Activated T-cell treated with anti-CD3 and anti-CD28 coated beads, Interleukin-2, amount 50 U/mL, for 4 hours (primary cell): ENCODE measurements at regions not wholly inside any gene's neighbourhood (a gene's known extent, or its start where the extent isn't known, plus 50 kb on each side); places are given as distances from the start of the nearest gene placed in this dataset.

Experiments used
- ATAC-seq, 2 donors: fragments of 200-7000 bp; cut with Tn5 transposase; one replicate each; pipeline ENCODE4 v1.10.0; 2021
- DNase-seq: peaks from one replicate; pipeline ENCODE4 v3.0.0-alpha.2; 2020
- H3K27me3 Mint-ChIP-seq: one replicate; pipeline ENCODE4 v1.8.0; 2021; ENCODE audit warnings: low read depth, mixed read lengths
- H3K36me3 Mint-ChIP-seq: one replicate; pipeline ENCODE4 v1.8.0; 2022; ENCODE audit warnings: mixed read lengths; ENCODE audit not compliant: insufficient read depth
- H3K4me1 Mint-ChIP-seq: one replicate; pipeline ENCODE4 v1.8.0; 2021; ENCODE audit warnings: low read depth, mixed read lengths
- H3K4me3 Mint-ChIP-seq: one replicate; pipeline ENCODE4 v1.8.0; 2021; ENCODE audit warnings: mild to moderate bottlenecking, moderate library complexity, mixed read lengths
- H3K9me3 Mint-ChIP-seq: one replicate; pipeline ENCODE4 v1.8.0; 2021; ENCODE audit warnings: mixed read lengths

DNA sequence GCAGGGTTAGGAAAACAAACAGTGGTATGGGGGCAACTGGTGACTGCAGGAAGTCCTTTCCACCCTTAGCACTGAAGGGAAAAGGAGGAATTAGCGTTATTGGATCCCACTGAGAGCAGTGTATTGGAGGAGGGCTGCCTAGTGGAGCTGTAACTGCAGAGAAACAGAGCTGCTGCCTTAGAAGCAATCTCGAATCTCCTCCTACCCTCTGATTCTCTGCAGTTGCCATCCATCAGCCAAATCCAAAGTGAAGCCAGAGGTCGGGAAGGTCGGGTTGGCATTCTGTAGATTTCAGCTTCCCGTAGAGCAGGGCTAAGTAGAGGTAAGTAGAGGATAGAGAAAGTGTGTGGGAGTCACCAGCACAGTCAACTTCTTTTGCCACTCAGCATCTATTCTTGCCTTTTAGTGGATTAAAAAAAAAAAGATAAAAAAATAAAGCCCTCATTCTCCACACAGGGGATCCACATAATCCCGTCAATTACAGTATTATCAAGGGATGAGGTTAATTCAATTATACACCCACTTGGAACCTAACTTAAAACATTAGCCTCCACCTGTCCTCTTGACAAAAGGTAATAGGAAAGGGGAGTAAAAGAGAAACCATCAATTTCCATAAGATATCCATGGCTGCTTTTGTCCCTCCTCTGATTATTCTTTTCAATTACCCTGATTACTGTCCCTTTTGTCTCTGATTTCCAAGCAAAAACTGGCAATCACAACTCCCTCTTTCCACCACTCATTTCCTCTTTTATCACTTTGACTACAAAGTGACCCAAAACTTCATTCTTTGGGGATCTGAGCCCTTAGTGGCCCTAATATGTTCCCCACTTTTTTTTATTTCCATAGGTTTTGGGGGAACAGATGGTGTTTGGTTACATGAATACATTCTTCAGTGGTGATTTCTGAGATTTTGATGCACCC is 234.7 kb downstream of the RBM26 start:
- no peaks in the 10 kb centered on the region for H3K4me1 Mint-ChIP-seq
- no peak overlapping the region for H3K4me3 Mint-ChIP-seq
- ATAC-seq (no peak), DNase-seq (no peak)
- no peaks in the 10 kb centered on the region for H3K36me3 Mint-ChIP-seq
- H3K9me3 Mint-ChIP-seq: peaks cover 31% of the 10 kb centered on the region
- H3K27me3 Mint-ChIP-seq: peaks cover 12% of the 10 kb centered on the region

DNA sequence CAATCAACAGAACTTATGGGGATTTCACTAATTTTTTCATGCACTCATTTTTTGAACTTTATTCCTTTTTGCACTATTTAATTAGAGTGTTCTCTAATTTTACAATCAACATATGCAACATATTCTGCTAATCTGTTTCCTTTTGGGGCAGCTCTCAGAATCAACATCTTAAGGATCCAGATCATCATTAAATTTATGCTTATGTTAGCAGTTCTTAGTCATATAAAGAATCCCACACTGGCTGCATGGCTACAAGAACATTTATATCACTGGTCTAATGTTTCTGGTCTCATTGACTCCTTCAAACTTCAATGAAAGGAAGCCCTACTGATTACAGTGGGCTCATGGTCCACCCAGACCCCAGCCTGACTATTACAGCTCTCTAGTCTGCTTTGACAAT is 245.2 kb downstream of the RBM26 start:
- Mint-ChIP-seq H3K36me3 (no peaks in the 10 kb centered on the region), H3K9me3 (no peaks in the 10 kb centered on the region), H3K4me3 (no peak overlapping the region), H3K4me1 (no peaks in the 10 kb centered on the region), H3K27me3 (peaks cover 11% of the 10 kb centered on the region)
- ATAC-seq (no peak), DNase-seq (no peak)

- no peaks in the 10 kb centered on the region for H3K36me3 Mint-ChIP-seq
- H3K4me3 Mint-ChIP-seq: no peak overlapping the region
- H3K4me1 Mint-ChIP-seq: no peaks in the 10 kb centered on the region
- no peak for DNase-seq
- H3K9me3 Mint-ChIP-seq: no peaks in the 10 kb centered on the region
- ATAC-seq: no peak
- H3K27me3 Mint-ChIP-seq: peaks cover 14% of the 10 kb centered on the region
Observed at GRCh38 chr13:79155883-79156282, 250.2 kb downstream of the RBM26 start.

DNA sequence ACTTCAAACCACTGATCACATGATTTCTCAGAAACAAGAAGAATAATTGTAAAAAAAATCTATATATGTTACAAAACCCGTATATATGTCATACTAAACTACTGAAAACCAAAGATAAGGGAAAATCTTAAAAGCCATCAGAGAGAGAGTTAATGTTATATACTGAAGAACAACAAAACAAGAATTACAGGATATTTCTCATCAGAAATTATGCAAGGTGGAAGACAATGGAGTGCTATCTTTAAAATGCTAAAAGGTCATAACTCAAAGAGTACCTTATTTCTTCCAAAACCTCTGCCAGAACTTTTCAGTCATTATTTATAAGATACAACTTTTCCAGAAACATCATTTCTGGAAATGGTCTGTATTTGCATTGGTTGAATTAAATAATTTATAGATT is 256.8 kb downstream of the RBM26 start:
- DNase-seq (no peak), ATAC-seq (no peak)
- no peaks in the 10 kb centered on the region for H3K36me3 Mint-ChIP-seq
- peaks cover 5% of the 10 kb centered on the region for H3K9me3 Mint-ChIP-seq
- no peaks in the 10 kb centered on the region for H3K4me1 Mint-ChIP-seq
- H3K27me3 Mint-ChIP-seq: peaks cover 7% of the 10 kb centered on the region
- no peak overlapping the region for H3K4me3 Mint-ChIP-seq

DNA sequence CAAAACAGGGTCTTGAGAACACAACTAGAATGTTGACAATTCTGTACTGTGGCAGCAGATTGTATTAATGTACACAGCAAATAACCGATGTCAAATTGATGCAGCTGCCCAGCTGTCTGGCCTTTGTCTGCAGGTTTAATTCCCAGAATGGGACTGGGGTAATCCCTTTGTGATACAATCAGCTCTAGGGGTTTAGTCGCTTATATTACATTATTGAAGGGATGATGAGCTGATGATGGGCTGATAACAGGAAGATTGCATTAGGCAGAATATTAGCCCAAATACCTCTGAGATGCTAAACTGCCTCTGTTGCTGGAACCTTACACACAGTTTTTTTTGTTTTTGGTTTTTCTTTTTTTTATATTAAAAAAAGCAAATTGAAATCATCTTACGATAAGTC is 265.0 kb downstream of the RBM26 start:
- DNase-seq (no peak), ATAC-seq (no peak)
- Mint-ChIP-seq H3K27me3 (peaks cover 4% of the 10 kb centered on the region), H3K9me3 (no peaks in the 10 kb centered on the region), H3K4me3 (no peak overlapping the region), H3K4me1 (no peaks in the 10 kb centered on the region), H3K36me3 (no peaks in the 10 kb centered on the region)

DNA sequence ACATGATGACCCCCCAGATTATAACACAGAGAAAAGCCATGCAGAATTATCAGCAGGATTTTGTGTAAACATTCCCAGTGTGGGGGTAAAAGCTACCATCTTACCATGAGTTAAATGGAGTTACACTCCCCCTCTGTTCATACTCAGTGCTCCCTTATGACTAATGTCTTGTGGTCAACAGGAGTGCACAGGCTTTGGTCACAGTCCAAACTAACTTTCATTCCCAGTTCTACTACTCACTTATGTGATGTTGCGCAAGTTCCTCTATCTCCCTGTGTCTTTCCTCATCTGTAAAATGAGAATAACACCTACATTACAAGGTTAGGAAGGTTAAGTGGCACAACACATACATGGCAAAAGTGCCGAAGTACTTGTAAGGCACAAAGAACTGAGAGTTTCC is 277.9 kb downstream of the RBM26 start:
- Mint-ChIP-seq H3K4me3 (no peak overlapping the region), H3K36me3 (no peaks in the 10 kb centered on the region), H3K27me3 (peaks cover 15% of the 10 kb centered on the region), H3K9me3 (no peaks in the 10 kb centered on the region), H3K4me1 (no peaks in the 10 kb centered on the region)
- DNase-seq: no peak
- no peak for ATAC-seq

GRCh38 chr13:79126706-79127105 is 279.3 kb downstream of the RBM26 start:
- H3K9me3 Mint-ChIP-seq: no peaks in the 10 kb centered on the region
- H3K4me3 Mint-ChIP-seq: no peak overlapping the region
- H3K4me1 Mint-ChIP-seq: no peaks in the 10 kb centered on the region
- DNase-seq: no peak
- peaks cover 12% of the 10 kb centered on the region for H3K27me3 Mint-ChIP-seq
- no peak for ATAC-seq
- H3K36me3 Mint-ChIP-seq: no peaks in the 10 kb centered on the region

- Mint-ChIP-seq H3K4me3 (no peak overlapping the region), H3K36me3 (no peaks in the 10 kb centered on the region), H3K9me3 (no peaks in the 10 kb centered on the region), H3K4me1 (no peaks in the 10 kb centered on the region), H3K27me3 (peaks cover 12% of the 10 kb centered on the region)
- ATAC-seq: no peak
- DNase-seq: no peak
Observed at GRCh38 chr13:79124183-79124582, 281.9 kb downstream of the RBM26 start.

- Mint-ChIP-seq H3K4me1 (no peaks in the 10 kb centered on the region), H3K36me3 (no peaks in the 10 kb centered on the region), H3K9me3 (no peaks in the 10 kb centered on the region), H3K27me3 (peaks cover 6% of the 10 kb centered on the region), H3K4me3 (no peak overlapping the region)
- ATAC-seq (no peak), DNase-seq (no peak)
Observed at GRCh38 chr13:79121286-79121685, 284.8 kb downstream of the RBM26 start.

GRCh38 chr13:79119578-79120107 is 286.4 kb downstream of the RBM26 start:
- DNase-seq: no peak
- no peak overlapping the region for H3K4me3 Mint-ChIP-seq
- ATAC-seq: no peak

GRCh38 chr13:79112016-79112415 is 294.0 kb downstream of the RBM26 start:
- Mint-ChIP-seq H3K36me3 (no peaks in the 10 kb centered on the region), H3K4me3 (no peak overlapping the region), H3K9me3 (no peaks in the 10 kb centered on the region), H3K27me3 (no peaks in the 10 kb centered on the region), H3K4me1 (no peaks in the 10 kb centered on the region)
- DNase-seq: no peak
- no peak for ATAC-seq

More at GRCh38 chr13:79119578-79120107, 286.4 kb downstream of the RBM26 start:
- Mint-ChIP-seq H3K36me3 (no peaks in the 10 kb centered on the region), H3K9me3 (no peaks in the 10 kb centered on the region), H3K4me1 (no peaks in the 10 kb centered on the region), H3K27me3 (peaks cover 2% of the 10 kb centered on the region)

DNA sequence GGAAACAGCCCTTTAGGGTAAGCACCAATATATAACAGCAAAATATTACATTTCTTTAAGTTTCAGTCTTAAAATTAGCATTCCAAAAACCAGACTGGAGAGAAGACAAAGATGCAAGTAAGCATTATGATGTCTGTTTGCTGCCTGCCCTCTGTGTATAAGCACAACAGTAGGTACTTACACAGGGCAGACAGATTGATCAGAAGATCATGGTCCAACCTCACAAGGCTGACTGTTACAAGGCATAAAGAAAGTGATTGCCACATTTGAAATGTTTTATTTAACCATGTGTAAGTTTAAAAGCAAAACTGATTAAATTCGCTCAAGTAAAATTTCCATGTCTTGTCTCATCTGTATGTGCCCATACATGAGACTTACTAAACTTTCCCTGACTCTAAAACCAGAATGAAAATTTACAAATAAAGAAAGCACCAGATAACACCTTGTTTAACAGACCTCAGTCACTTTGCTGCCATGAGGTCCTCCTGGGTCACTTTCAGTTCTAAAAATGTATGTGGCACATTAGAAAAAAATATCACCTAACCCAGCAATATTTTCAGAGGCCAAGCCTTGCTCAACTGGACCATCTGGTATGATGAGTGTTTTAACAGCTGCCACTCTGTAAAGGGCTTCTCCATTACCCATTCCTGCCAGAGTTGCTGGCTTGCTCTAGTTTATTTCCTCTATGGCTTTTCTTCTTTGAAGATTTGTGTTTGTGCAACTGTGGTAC is 297.0 kb downstream of the RBM26 start:
- H3K9me3 Mint-ChIP-seq: no peaks in the 10 kb centered on the region
- H3K4me1 Mint-ChIP-seq: no peaks in the 10 kb centered on the region
- H3K36me3 Mint-ChIP-seq: no peaks in the 10 kb centered on the region
- ATAC-seq: no peak
- DNase-seq: no peak
- no peaks in the 10 kb centered on the region for H3K27me3 Mint-ChIP-seq
- H3K4me3 Mint-ChIP-seq: no peak overlapping the region

DNA sequence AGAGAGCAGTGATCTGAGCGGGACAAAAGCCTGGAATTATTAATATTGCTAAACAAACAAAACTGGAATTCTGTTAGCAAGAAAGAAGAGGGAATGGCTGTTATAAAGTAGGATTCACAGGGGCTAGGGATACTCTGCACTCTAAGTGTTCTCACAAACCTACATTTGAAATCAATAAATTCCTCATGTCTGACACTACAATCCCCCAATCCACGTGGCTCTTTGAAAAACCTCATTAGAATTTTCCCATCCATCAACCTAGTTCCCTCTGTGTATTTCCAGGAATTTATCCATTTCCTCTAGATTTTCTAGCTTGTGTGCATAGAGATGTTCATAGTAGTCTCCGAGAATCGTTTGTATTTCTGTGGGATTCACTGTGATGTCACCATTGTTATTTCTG is 307.5 kb downstream of the RBM26 start:
- peaks cover 4% of the 10 kb centered on the region for H3K27me3 Mint-ChIP-seq
- H3K4me3 Mint-ChIP-seq: no peak overlapping the region
- DNase-seq (no peak), ATAC-seq (no peak)
- no peaks in the 10 kb centered on the region for H3K4me1 Mint-ChIP-seq
- H3K36me3 Mint-ChIP-seq: no peaks in the 10 kb centered on the region
- no peaks in the 10 kb centered on the region for H3K9me3 Mint-ChIP-seq

GRCh38 chr13:79097201-79097600 is 308.9 kb downstream of the RBM26 start:
- Mint-ChIP-seq H3K4me1 (no peaks in the 10 kb centered on the region), H3K4me3 (no peak overlapping the region), H3K9me3 (no peaks in the 10 kb centered on the region), H3K36me3 (no peaks in the 10 kb centered on the region), H3K27me3 (peaks cover 4% of the 10 kb centered on the region)
- DNase-seq (no peak), ATAC-seq (no peak)

GRCh38 chr13:79096099-79096498 is 310.0 kb downstream of the RBM26 start:
- peaks cover 4% of the 10 kb centered on the region for H3K27me3 Mint-ChIP-seq
- no peaks in the 10 kb centered on the region for H3K9me3 Mint-ChIP-seq
- DNase-seq (no peak), ATAC-seq (no peak)
- no peak overlapping the region for H3K4me3 Mint-ChIP-seq
- no peaks in the 10 kb centered on the region for H3K36me3 Mint-ChIP-seq
- H3K4me1 Mint-ChIP-seq: no peaks in the 10 kb centered on the region
